ENCODE measurements at regions not wholly inside any gene's neighbourhood (a gene's known extent, or its start where the extent isn't known, plus 50 kb on each side); places are given as distances from the start of the nearest gene placed in this dataset.

GRCh38 chr12:69073035-69073434 lies 140.1 kb upstream of the CPM start:
- ChIA-PET CTCF (ENCODE audit: partially characterized antibody) (no interaction called here), POLR2A (ENCODE audit: partially characterized antibody) (no interaction called here)
- Histone ChIP-seq H3K4me3 (ENCODE audit: extremely low read depth in 1 of 4, insufficient read depth in 2 of 4, low read depth in 3 of 4, low read length in 4 of 4) (no peak overlapping the region), H3K4me1 (replicated peaks in 1 of 4; ENCODE audit: control insufficient read depth in 3 of 4, insufficient read depth in 4 of 4, low read length in 3 of 4) (peaks cover 0 to 6% (median 0%) of the 10 kb centered on the region in 4 experiments; a peak in 4 of 7 replicates), H3K9me3 (ENCODE audit: insufficient read depth in 2 of 2, low read depth in 1 of 2, low read length in 1 of 2) (no peaks in the 10 kb centered on the region), H4K91ac (replicated peaks; ENCODE audit: insufficient read length, low read length) (no peak overlapping the region), H3K4ac (replicated peaks; ENCODE audit: insufficient read length, low read depth, low read length) (no peak overlapping the region), H3K36me3 (ENCODE audit: control insufficient read depth in 2 of 4, insufficient read depth in 4 of 4, low read length in 3 of 4) (no peaks in the 10 kb centered on the region), H3K23me2 (ENCODE audit: low read depth, low read length) (no peaks in the 10 kb centered on the region; the same call in 1 of the 2 replicates), H3K27ac (ENCODE audit: low read depth, low read length) (no peak overlapping the region), H3K56ac (replicated peaks; ENCODE audit: insufficient read length, low read depth, low read length) (no peak overlapping the region), H3K18ac (ENCODE audit: extremely low read depth, low read length) (no peak overlapping the region), H3K23ac (ENCODE audit: insufficient read length) (no peak overlapping the region), H2BK15ac (ENCODE audit: low read length) (no peak overlapping the region), H3K27me3 (replicated peaks in 1 of 4; ENCODE audit: control insufficient read depth in 3 of 4, extremely low read depth in 1 of 4, insufficient read depth in 3 of 4, low read length in 3 of 4) (no peaks in the 10 kb centered on the region), H3K79me1 (ENCODE audit: low read depth, low read length) (no peaks in the 10 kb centered on the region), H4K5ac (ENCODE audit: insufficient read length, low read depth, low read length) (no peak overlapping the region), H2BK120ac (replicated peaks; ENCODE audit: low read depth, low read length) (no peak overlapping the region), H3K14ac (ENCODE audit: insufficient read length) (no peak overlapping the region), H2AFZ (ENCODE audit: low read length) (no peak overlapping the region), H2BK12ac (ENCODE audit: low read depth, low read length) (no peak overlapping the region), H3K79me2 (ENCODE audit: control insufficient read depth in 1 of 2, insufficient read depth in 2 of 2, low read length in 2 of 2) (no peaks in the 10 kb centered on the region), H2BK20ac (ENCODE audit: low read length) (no peak overlapping the region), H3K9ac (replicated peaks in 1 of 4; ENCODE audit: extremely low read depth in 1 of 4, low read depth in 3 of 4, low read length in 3 of 4) (no peak overlapping the region), H2BK5ac (ENCODE audit: low read depth, low read length) (no peak overlapping the region), H2AK5ac (ENCODE audit: low read depth, low read length) (no peak overlapping the region), H4K8ac (ENCODE audit: extremely low read depth, insufficient read depth, low read length) (no peak overlapping the region), H3K4me2 (ENCODE audit: insufficient read depth in 1 of 2, low read depth in 2 of 2, low read length in 2 of 2) (no peak overlapping the region), H4K20me1 (replicated peaks in 1 of 2; ENCODE audit: control insufficient read depth in 1 of 2, insufficient read depth in 2 of 2, low read length in 2 of 2) (no peaks in the 10 kb centered on the region)
- DNase-seq (ENCODE audit: low read depth in 1 of 2, low spot score in 2 of 2), result no peak
- TF ChIP-seq CEBPB (IDR thresholded peaks at IDR 0.05; ENCODE audit: low read depth, low read length) (no peak), EZH2 (IDR thresholded peaks at IDR 0.05; ENCODE audit: low read depth, low read length, severe bottlenecking) (no peak)
- no peak for FAIRE-seq
